ENCODE measurements at regions not wholly inside any gene's neighbourhood (a gene's known extent, or its start where the extent isn't known, plus 50 kb on each side); places are given as distances from the start of the nearest gene placed in this dataset.
"Not testable (repeated sequence)": the region's sequence is repeated elsewhere in the genome, so short reads cannot be mapped to it uniquely, and the experiment has no call there.

DNA sequence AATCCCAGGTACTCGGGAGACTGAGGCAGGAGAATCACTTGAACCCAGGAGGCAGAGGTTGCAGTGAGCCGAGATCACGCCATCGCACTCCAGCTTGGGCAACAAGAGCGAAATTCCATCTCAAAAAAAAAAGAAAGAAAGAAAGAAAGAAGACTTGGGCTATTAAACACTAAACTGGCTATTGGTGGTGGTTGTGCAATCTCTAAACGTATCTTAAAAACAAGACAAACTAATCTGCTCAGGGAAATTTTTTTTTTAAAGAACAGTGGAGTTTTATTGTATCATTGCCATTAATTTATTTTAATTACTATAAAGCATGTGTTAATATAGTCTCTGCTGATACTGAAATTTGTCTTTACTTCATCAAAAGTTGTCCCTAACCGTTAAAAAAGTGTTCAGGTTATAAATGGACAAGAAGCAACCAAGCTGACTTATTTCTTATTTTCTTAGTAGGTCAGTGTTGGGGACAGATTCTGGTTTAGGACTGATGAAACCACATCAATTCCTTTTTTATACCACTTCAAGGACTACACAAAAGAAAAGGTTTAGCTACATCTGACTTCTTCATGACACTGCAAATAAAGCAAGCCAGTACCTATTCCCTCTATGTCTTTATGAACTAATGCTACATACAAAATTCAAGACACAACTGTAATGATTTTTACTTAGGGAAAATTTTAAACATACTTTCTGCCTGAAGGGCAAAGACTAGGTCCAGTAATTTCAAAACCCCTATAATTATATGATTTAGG is 68.7 kb upstream of the KRAS start:
- ATAC-seq (no peak), DNase-seq (no peak)
- Histone ChIP-seq H3K36me3 (no peaks in the 10 kb centered on the region), H3K27ac (no peak overlapping the region), H3K4me3 (no peak overlapping the region), H3K4me1 (no peaks in the 10 kb centered on the region), H3K9me3 (no peaks in the 10 kb centered on the region), H3K27me3 (no peaks in the 10 kb centered on the region)
- intact Hi-C loops (cut with DNase I; ENCODE audit: low total_unique reads), result no loop called here
- no peak for TF ChIP-seq POLR2A (IDR thresholded peaks at IDR 0.05)
- TF ChIP-seq, protein P1, sequence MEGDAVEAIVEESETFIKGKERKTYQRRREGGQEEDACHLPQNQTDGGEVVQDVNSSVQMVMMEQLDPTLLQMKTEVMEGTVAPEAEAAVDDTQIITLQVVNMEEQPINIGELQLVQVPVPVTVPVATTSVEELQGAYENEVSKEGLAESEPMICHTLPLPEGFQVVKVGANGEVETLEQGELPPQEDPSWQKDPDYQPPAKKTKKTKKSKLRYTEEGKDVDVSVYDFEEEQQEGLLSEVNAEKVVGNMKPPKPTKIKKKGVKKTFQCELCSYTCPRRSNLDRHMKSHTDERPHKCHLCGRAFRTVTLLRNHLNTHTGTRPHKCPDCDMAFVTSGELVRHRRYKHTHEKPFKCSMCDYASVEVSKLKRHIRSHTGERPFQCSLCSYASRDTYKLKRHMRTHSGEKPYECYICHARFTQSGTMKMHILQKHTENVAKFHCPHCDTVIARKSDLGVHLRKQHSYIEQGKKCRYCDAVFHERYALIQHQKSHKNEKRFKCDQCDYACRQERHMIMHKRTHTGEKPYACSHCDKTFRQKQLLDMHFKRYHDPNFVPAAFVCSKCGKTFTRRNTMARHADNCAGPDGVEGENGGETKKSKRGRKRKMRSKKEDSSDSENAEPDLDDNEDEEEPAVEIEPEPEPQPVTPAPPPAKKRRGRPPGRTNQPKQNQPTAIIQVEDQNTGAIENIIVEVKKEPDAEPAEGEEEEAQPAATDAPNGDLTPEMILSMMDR (IDR thresholded peaks at IDR 0.05 in 4 of 5, conservative IDR thresholded peaks at IDR 0.05 in 1 of 5), result no peak
- in situ Hi-C loops (cut with MboI; ENCODE audit: low sequenced_read_pairs in 4 of 4), result no loop called here

DNA sequence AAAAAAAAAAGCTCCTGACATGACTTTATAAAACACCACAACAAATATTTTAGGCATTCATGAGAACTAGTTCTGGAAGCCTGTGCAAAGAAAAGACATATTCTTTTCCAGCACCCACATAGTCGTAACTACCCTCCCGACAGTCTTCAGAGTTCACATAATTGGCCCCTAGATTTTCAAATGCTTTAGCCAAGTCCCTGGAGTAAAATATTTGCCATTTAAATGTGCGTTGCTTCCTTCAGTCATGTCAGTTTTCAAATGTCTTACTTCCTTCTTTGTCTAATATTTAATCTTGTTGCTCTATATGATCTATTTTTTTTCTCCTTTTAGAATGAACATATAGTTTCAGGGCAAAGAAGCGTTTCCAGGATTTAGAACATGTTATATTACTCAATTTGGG is 66.8 kb upstream of the KRAS start:
- ATAC-seq (no peak), DNase-seq (no peak)
- in situ Hi-C loops (cut with MboI; ENCODE audit: low sequenced_read_pairs in 4 of 4), result no loop called here

DNA sequence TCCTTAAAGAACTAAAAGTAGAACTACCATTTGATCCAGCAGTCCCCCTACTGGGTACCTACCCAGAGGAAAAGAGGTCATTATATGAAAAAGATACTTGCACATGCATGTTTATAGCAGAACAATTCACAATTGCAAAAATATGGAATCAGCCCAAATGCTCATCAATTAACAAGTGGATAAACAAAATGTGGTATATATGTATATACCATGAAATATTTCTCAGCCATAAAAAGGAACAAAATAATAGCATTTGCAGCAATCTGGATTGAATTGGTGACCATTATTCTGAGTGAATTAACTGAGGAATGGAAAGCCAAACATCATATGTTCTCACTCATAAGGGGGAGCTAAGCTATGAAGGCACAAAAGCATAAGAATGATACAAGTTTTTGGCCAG is 64.7 kb upstream of the KRAS start:
- in situ Hi-C loops (cut with MboI; ENCODE audit: low sequenced_read_pairs in 4 of 4), result no loop called here
- no peak for ATAC-seq
- TF ChIP-seq, protein P1 (IDR thresholded peaks at IDR 0.05 in 4 of 5, conservative IDR thresholded peaks at IDR 0.05 in 1 of 5), result no peak
- no peak for TF ChIP-seq POLR2A (IDR thresholded peaks at IDR 0.05)
- Histone ChIP-seq H3K27me3 (no peaks in the 10 kb centered on the region), H3K4me1 (no peaks in the 10 kb centered on the region), H3K9me3 (no peaks in the 10 kb centered on the region), H3K36me3 (no peaks in the 10 kb centered on the region), H3K27ac (no peak overlapping the region), H3K4me3 (no peak overlapping the region)
- intact Hi-C loops (cut with DNase I; ENCODE audit: low total_unique reads), result no loop called here
- no peak for DNase-seq

More for the DNA sequence above, 66.8 kb upstream of the KRAS start:
- TF ChIP-seq POLR2A (IDR thresholded peaks at IDR 0.05), result no peak
- TF ChIP-seq, protein P1 (IDR thresholded peaks at IDR 0.05 in 4 of 5, conservative IDR thresholded peaks at IDR 0.05 in 1 of 5), result no peak
- intact Hi-C loops (cut with DNase I; ENCODE audit: low total_unique reads), result no loop called here
- Histone ChIP-seq H3K27me3 (no peaks in the 10 kb centered on the region), H3K9me3 (no peaks in the 10 kb centered on the region), H3K4me1 (no peaks in the 10 kb centered on the region), H3K36me3 (no peaks in the 10 kb centered on the region), H3K27ac (no peak overlapping the region), H3K4me3 (no peak overlapping the region)

DNA sequence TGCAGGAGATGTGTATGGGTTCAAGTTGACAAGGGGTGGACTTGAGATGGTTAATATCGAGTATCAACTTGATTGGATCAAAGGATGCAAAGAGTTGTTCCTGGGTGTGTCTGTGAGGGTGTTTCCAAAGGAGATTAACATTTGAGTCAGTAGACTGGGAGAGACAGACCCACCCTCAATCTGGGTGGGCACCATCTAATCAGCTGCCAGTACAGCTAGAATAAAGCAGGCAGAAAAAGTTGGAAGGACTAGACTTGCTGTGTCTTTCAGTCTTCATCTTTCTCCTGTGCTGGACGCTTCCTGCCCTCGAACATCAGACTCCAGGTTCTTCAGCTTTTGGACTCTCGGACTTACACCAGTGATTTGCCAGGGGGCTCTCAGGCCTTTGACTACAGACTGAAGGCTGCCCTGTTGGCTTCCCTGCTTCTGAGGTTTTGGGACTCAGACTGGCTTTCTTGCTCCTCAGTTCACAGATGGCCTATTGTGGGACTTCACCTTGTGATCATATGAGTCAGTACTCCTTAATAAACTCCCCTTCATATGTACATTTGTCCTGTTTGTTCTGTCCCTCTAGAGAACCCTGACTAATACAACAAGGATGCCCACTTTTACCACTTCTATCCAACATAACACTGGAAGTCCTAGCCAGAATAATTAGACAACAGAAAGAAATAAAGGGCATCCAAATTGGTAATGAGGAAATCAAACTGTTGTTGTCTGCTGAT is 62.7 kb upstream of the KRAS start:
- in situ Hi-C loops (cut with MboI; ENCODE audit: low sequenced_read_pairs in 4 of 4); H3K27ac ChIP-seq; H3K36me3 ChIP-seq; H3K9me3 ChIP-seq; H3K4me3 ChIP-seq; H3K27me3 ChIP-seq; intact Hi-C loops (cut with DNase I; ENCODE audit: low total_unique reads); ATAC-seq; DNase-seq; H3K4me1 ChIP-seq: not testable (repeated sequence)

DNA sequence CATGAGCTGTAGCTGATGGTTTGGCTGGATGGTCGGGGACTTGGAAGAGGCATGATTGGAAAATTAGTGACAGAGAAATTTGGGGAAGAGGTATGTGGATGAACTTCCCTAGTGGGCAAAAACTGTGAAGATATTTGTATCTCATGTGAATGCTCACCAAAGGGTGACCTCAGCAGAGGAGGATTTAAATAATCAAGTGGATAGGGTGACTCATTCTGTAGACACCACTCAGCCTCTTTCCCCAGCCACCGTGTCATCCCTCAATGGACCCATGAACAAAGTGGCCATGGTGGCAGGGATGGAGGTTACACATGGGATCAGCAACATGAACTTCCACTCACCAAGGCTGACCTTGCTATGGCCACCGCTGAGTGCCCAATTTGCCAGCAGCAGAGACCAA is 60.8 kb upstream of the KRAS start:
- H3K27me3 ChIP-seq, result no peaks in the 10 kb centered on the region
- no peaks in the 10 kb centered on the region for H3K9me3 ChIP-seq
- no peak overlapping the region for H3K27ac ChIP-seq
- no peak for DNase-seq
- intact Hi-C loops (cut with DNase I; ENCODE audit: low total_unique reads), result no loop called here
- ATAC-seq, result no peak
- TF ChIP-seq POLR2A (IDR thresholded peaks at IDR 0.05), result no peak
- TF ChIP-seq, protein P1 (IDR thresholded peaks at IDR 0.05 in 4 of 5, conservative IDR thresholded peaks at IDR 0.05 in 1 of 5), result no peak
- in situ Hi-C loops (cut with MboI; ENCODE audit: low sequenced_read_pairs in 4 of 4), result no loop called here
- no peak overlapping the region for H3K4me3 ChIP-seq
- H3K4me1 ChIP-seq, result no peaks in the 10 kb centered on the region
- H3K36me3 ChIP-seq, result no peaks in the 10 kb centered on the region

DNA sequence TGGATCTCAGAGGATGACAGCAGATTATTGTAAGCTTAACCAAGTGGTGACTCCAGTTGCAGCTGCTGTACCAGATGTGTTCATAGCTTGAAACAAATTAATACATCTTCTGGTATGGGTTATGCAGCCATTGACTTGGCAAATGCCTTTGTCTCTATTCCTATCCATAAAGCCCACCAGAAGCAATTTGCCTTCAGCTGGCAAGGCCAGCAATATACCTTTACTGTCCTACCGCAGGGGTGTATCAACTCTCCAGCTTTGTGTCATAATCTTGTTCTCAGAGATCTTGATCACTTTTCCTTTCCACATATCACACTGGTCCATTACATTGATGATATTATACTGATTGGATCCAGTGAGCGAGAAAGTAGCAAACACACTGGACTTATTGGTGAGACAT is 59.3 kb upstream of the KRAS start:
- in situ Hi-C loops (cut with MboI; ENCODE audit: low sequenced_read_pairs in 4 of 4); H3K9me3 ChIP-seq; DNase-seq; H3K4me1 ChIP-seq; H3K36me3 ChIP-seq; intact Hi-C loops (cut with DNase I; ENCODE audit: low total_unique reads); H3K27me3 ChIP-seq; ATAC-seq; H3K4me3 ChIP-seq; H3K27ac ChIP-seq: not testable (repeated sequence)

All from gastrocnemius medialis (tissue), 4 donors.